ENCODE measurements at regions not wholly inside any gene's neighbourhood (a gene's known extent, or its start where the extent isn't known, plus 50 kb on each side); places are given as distances from the start of the nearest gene placed in this dataset.
A peak's percentile ranks its signal among the peaks of the same experiment; 100 is the strongest.
"Not testable (repeated sequence)": the region's sequence is repeated elsewhere in the genome, so short reads cannot be mapped to it uniquely, and the experiment has no call there.

DNA sequence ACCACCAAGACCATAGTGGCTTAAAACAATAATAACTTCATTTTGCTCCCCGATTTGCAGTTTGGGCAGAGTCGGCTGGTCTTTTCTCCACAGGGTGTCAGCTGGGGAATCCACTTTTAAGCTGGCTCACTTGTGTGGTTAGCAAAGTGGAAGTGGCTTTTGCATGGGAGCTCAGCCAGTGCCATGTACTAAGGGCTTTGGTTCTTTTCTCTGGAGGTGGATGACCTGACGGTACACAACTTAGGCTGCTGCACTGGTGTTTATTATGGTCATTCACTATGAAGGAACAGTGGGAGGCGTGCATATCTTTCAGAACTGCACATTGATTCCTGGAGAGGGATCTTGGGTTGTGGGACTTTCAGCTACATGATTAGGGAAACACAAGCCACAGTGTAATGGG, 141.0 kb downstream of the OR2B2 start:
- no peak for DNase-seq

DNA sequence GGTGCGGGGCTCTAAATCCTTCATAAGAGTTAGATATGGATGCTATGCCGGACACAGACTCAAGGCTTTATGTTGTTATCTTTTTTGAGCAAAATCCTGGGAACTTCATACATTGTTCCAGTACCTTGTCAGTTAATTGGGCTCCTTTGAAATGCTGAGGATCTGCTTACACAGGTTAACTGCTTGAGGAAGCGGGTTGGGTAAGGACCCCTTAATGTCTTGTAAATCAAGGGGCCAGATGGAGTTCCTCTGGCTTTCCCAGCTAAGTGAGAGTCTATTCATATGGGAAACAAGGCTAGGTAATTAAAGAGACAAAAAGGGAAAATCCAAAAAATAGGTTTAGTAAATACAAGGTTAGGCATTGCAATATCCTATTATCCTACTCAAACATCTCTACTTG, 141.5 kb downstream of the OR2B2 start:
- DNase-seq, result no peak

DNA sequence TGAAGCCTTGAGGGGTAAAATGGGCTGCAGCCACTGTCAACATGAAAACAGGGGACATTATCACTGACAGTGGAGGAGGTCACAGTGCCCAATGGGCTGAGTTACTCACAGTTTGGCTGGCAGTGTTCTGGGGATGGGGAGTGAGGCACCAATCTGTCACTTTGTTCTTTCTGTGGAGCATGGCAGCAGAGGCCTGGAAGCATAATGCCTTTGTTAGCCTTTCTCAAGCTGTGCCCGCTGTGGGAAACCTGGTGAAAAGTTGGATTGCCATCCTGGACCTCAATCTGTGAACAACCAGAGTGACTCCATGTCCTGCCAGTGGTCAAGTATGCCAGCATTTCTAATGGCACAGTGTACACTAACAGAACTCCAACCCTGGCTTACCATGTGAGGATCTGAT, 143.6 kb downstream of the OR2B2 start:
- DNase-seq, result no peak

DNA sequence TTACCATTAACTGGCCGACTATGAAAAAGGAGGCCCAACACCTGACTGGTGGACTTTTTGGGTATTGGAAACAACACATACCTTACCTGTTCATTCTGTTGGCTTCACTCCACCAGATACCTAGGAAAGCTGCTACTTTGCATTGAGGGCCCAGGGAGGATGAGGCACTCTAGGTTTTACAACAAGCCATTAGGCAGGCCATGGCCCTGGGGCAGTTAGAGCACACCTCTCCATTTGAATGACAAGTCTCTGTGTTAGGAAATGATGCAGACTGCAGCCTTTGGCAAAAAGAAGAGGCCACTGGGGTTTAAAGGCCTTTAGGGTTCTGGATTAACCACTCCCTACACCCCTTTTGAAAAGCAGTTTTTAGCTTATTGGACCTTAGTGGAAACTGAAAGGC, 144.3 kb downstream of the OR2B2 start:
- DNase-seq, result no peak

DNA sequence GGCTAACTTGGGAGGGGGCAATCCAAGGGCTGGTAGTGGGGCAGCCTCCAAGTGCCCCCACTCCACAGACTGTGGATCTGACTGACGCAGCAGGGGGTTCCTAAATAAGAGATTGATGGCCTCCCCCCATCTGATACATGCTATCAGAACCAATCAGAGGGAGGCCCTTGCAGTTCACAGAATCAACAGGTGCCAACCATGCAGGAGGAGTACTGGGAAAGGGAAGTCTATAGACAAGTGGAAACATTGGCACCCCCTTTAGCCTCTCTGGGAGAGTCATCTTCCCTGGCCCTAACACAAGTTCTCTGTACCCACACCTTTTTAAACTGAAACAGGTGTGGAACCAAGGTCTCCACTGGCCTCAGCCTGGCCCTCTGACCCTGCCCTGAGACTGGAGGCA, 145.8 kb downstream of the OR2B2 start:
- no peak for DNase-seq

DNA sequence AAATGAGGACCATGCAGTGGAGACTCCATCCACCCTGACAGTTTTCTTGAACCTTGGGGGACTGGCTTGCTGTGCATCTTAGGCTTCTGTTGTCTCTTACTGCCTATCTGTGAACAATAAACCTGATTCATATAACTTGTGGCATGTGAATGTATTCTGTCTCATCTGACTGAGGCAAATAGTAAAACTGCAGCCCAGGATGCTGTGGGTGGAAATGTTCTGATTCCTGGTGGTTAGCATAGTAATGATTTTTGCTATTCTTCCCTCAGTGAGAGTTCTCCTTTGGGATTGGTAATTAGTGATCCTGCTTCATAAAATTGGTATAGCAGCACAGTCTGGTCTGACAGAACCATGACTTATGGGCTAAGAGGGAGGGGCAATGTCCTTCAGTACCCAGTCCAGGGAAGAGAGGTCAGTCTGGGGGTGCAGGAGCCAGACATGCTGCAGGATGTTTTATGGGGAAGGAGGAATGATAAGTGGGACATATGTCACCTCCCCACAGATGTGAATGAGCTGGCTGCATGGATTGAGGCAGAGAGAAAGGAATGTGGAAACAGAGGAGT, 147.1 kb downstream of the OR2B2 start:
- DNase-seq, result no peak

DNA sequence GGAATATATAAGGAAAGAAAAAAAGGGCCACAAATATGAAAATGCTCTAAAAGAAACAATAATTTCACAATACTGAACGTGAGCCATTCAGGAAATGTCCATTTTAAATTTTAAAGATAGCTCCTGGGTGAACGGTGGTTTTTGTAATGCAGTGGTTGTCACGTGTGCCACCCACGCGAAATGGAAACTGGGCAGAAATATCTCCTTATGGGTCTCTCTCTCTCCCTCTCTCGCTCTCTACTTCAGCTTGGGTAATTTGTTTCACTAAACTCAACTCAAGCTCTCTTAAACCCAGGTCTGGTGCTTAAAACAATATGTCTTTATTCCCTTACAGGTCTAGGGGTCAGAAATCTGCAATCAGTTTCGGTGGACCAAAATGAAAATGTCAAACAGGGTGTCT, 150.8 kb downstream of the OR2B2 start:
- DNase-seq, result no peak

DNA sequence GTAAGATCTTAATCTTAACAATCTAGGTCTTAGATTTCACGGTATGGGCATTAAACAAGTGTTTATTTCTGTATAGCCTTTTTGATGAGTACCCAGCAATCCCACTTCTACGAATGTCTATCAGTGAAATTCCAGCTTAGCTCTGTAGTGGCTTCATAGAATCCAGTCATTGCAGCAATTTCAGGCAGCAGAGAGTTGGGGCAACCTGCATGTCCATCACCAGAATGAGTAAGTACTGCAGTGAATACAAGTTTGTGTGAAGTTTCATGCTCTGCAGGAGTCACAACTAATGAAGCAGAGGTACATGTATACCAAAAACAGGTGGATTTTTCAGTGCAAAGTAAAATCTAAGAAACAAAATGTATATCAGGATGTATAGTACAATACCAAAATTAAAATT, 151.7 kb downstream of the OR2B2 start:
- DNase-seq, result no peak

DNA sequence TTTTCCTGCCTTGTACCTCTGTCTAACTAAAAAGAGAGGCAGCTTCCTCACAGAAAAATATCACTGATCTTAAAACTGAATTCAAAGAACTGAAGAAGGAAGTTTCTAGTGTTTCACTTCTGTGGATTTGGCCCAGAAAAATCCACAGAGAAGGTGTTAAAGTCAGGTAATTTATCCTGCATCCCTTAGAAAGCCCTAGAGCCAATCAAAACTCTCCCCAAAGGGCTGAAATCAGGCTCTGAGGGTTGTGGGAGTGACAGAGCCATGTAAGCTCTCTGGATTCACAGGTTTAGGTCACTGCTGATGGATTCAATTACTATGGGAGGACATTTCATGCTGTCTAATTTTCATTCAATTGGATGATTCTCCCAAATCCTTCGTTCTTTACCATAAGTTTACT, 152.3 kb downstream of the OR2B2 start:
- no peak for DNase-seq

DNA sequence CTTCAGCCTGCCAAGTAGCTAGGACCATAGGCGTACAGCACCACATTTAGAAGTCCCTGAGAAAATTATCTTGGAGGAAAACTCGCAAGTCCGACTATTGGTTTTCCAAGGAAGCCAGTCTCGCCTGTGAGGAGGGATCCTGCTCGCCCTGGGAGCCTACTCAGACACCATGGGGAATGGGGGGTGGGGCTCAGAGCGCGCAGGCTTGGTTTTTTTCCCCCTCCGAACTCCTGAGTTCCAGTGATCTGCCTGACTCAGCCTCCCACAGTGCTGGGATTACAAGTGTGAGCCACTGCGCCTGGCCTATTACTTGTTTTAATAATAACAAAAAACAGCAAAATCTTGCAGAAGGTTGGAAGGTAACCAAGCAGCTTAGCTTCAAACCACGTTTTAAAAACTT, 153.7 kb downstream of the OR2B2 start:
- DNase-seq, result no peak

DNA sequence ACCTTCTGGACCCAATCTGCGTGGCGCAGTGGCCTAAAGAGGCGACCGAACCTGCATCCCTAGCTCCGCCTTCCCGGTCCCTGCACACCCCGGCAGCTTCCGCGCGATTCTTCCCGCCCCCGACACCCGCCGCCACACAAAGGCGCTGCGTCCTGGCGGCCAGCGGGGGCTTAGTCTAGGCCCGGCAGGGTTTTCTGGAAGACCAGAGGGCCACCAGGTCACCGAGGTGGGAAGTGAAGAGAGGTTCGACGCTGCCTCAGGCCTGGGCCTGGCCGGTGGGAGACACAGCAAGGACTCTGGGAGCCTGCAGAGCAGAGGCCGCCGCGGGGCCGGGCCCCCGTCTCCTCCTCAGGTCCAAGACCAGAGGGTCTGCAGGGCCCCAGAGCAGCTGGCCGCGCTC, 154.9 kb downstream of the OR2B2 start:
- DNase-seq, result no peak

DNA sequence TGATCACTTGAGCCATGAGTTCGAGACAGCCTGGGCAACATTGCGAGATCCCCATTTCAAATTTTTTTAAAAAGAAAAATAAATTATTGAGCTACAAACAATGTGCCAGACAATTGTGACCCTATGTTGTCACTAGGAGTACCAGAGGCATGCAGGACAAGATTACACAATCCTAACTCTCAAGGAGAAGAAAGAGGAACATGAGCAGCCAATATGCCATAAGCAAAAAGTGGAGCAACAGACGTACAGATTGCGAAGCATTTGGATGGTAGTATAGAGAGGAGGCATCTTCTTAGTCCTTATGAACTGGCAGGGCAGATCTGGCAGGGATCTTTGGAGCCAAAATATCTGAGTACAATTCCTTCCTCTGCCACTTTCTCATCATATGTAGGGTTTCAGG, 156.4 kb downstream of the OR2B2 start:
- no peak for DNase-seq

DNA sequence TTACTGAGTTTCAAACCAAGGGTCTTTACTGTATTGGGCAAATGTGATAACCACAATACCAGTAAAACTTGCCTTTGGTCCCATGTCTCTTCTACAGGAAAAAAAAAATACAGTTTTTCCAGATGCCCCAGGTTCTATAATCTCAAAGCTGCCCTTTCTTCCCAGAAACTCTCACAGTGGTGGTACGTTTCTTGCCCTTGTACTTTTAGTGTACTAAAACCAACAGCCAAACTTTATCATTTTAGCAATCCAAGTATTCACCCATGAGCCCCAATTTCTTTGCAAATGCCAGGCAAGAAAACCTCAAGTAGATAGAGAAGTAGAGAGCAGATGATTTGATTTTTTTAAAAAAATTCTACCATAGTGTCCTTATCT, 157.8 kb downstream of the OR2B2 start:
- no peak for DNase-seq

DNA sequence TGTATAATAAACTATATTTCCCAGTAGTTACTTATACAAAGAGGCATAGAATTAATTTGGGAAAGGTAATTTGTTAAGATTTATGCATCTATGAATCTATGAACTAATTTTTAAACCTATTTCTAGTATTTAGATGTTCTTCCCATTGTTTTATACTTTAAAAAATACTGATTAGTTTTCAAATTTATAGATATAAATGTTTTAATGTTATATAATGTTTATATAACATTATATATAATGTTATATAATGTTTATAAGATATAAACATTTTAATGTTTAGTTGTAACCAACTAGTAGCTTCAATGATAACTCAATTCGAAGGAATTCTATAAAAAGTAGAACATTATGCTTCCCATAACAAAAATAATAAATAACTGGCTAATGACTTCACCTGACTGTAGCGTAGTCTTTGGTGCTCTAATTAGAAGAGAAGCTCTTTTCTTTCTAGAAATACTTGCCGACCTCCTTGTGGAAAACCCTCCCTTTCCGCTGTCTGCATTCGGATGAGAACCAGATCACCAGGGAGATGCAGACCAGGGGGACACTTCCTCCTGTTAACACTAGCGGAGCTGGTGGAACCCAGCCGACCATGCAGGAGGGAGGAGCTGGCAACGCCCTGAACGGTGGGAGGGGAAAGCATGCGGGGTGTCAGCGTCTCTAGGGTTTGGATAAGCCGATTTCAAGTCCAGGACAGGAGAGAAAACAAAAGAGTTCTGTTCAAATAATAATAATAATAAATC, 158.4 kb downstream of the OR2B2 start:
- peak; percentile 92 for DNase-seq

DNA sequence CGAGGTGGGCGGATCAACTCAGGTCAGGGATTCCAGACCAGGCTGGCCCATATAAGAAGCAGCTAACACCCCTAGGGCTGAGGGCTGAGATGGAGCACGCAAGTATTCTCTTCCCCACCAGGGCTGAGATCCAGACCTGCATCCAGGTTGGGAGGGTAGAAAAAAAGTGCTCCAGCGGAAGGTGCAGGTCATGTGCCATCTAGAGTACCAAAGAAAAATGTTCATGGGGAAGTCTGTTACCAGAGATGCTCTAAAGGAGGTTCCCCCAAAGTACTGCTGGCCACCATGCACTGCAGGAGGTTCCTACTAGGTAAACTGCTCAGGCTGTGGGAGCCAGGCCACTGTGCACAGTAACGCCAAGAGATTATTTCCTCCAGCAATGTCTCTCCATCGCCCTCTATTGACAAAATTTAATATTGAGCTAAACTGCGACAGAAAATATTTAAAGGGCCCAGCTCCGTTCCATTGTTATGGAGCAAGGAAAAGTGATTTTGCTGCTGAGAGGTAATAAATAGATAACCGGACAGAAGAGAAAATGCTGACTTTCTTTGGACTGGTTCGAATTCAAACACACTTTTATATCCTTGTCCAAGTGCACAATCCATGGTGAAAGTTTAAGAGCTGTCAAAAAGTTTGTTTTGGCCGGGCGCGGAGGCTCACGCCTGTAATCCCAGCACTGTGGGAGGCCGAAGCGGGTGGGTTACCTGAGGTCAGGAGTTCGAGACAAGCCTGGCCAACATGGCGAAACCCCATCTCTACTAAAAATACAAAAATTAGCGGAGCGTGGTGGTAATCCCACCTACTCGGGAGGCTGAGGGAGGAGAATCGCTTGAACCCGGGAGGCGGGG, 159.9 kb downstream of the OR2B2 start:
- DNase-seq, result peak; percentile 78

DNA sequence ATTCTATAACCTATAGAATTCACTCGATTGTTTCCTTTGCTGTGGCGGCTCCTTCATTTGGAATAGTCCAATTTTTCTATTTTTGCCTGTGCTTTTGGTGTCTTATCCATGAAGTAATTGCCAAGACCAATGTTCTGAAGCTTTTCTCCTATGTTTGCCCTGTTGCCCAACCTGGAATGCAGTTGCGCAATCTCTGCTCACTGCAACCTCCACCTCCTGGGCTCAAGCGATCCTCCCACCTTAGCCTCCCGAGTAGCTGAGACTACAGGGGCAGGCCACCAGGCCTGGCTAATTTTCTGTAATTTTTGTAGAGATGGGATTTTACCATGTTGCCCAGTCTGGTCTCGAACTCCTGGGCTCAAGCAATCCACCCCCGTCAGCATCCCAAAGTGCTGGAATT, 163.5 kb downstream of the OR2B2 start:
- no peak for DNase-seq

DNA sequence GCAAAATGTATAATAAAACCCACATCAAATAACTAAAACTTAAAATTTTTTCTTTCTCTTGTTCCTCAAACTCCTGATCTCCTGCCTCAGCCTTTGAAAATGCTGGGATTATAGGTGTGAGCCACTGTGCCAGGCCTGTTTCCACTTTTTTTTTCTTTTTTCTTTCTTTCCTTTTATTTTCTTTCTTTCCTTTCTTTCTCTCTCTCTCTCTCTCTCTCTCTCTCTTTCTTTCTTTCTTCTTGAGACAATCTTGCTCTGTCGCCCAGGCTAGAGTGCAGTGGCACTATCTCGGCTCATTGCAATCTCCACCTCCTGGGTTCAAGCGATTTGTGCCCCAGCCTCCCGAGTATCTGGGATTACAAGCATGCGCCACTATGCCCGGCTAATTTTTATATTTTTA, 164.6 kb downstream of the OR2B2 start:
- DNase-seq, result no peak

DNA sequence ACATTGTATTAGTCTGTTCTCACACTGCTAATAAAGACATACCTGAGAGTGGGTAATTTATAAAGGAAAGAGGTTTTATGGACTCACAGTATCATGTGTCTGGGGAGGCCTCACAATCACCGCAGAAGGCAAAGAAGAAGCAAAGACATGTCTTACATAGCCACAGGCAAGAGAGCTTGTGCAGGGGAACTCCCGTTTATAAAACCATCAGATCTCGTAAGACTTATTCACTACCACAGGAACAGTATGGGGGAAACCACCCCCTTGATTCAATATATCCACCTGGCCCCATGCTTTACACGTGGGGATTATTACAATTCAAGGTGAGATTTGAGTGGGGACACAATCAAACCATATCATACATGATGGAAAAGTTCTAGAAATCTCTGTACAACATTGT, 165.3 kb downstream of the OR2B2 start:
- not testable (repeated sequence) for DNase-seq

DNA sequence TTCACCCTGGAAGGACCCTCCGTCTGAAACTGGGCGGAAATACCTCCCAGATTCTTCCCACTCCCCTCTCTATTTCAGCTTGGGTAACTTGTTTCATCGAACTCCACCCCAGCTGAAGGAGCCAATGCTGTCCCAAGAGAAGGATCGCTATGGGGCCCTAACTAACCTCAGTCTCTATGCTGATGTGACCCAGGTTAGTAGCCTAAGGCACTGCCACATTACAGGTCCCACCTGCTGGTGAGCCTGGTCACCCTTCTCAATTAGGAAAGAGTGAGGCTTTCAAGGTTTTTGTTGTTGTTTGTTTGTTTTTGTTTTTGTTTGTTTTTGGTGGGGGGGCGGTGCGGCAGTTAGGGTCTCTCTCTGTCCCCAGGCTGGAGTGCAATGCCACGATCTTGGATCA, 168.4 kb downstream of the OR2B2 start:
- DNase-seq, result no peak

DNA sequence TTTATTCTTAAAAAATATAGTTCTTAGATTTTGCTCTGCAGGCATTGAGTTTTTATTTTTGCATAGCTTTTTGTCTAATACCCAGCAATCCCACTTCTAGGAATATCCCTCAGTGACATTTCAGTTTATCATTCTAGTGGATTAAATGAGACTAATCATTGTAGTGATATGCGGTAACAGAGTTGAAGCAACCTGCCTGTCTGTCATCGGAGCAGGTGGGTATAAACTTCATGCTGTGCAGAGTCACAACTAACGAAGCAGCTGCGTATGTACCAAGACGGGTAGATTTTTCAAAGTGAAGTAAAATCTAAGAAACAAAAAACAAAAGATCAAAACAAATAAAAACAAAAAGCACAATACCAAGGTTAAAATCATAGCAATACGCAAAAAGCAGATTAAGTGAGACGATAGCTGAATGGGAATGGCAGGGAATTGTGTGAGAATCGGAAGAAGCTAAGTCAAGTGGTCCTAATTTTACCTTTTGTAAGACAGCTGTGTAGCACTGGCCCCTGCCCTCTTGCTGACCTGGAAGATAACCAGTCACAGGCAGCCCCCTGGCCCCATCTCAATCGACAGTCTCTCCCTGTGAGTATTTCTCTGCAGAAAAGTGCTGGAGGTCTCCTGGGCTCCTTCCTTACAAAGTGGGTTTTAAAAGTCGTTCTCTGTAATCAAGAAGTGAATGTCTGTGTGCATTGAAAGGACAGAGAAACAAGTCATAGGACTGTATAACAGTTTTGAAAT, 169.2 kb downstream of the OR2B2 start:
- DNase-seq, result no peak

DNA sequence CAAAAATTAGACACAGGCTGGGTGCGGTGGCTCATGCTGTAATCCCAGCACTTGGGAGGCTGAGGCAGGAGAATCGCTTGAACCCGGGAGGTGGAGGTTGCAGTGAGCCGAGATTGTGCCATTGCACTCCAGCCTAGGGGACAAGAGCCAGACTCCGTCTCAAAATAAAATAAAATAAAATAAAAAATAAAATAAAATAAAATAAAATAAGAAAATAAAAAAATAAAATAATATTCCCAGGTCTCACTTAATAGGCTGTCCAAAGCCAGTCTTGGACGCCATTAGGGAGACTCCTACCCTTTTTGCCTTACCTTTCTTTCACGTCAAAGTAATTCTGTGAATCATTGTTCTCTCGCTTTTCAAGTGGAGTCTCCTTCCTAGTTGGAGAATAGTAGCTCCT, 172.3 kb downstream of the OR2B2 start:
- not testable (repeated sequence) for DNase-seq

DNA sequence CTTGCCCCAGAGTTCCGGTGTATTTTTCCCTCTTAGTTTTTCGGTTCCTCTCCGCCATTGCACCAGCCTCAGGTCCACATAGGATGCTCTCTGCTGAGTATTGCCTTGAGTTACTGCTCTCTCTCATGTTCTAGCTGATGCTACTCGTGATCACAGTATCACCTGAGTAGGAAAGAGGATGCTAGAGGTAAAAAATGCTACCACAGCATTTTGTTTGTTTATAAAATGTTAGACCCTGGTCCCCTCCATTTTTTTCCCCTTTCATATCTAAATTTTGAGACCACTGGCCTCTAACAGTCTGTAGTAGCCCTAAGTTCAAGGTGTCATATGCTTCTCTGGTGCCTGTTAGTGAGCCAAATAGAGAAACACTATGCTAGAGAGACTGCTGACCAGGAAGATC, 175.5 kb downstream of the OR2B2 start:
- no peak for DNase-seq

DNA sequence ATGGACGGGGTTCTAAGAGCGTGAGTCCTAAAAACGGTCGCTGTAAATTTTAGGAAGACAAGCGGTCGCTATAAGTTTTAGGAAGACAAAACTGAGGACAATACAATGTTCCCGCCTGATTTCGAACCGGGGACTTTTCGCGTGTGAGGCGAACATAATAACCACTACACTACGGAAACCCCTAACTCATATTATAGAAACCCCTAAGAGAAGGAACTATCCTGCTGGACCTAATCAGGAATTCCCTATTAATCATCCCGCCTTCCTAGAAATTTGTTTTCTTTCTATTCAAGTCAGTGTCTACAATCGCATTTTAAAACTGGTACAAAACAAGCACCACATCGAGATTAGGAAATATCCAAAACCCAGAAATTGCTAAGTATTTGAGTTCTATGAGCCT, 183.8 kb downstream of the OR2B2 start:
- no peak for DNase-seq

DNA sequence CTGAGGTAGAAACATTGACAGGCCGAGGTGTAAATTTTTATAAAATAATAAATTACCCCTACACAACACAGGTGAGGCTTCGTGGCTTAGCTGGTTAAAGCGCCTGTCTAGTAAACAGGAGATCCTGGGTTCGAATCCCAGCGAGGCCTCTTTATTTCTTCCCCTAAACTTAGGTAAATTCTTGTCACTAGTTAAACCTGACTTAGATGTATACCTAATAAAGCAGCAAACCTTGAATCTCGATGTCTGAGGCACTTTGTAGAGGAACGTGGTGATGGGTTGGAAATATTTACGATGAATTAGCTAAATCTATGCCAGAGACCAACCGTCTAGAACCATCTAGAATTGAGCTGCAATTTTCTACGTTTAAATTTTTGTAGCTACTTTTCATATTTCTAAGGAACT, 185.6 kb downstream of the OR2B2 start:
- peak; percentile 48 for DNase-seq
